HEK293 (cell line): ENCODE measurements at regions not wholly inside any gene's neighbourhood (a gene's known extent, or its start where the extent isn't known, plus 50 kb on each side); places are given as distances from the start of the nearest gene placed in this dataset.

Experiments
- CTCF ChIA-PET: fragments of 350-600 bp; formaldehyde crosslinking; extraction: SDS; loops from one replicate; lab custom pipeline; 2021; ENCODE audit warnings: antibody characterized with exemption; lab: Yijun Ruan, JAX
- POLR2A ChIA-PET: fragments of 300-600 bp; formaldehyde crosslinking; extraction: SDS; loops from one replicate; lab custom pipeline; 2020; ENCODE audit warnings: antibody characterized with exemption, inconsistent platforms; lab: Yijun Ruan, JAX
- H3K27ac ChIP-seq: fragments of 200-500 bp; sonication (Bioruptor generic); 2 replicates; pipeline ENCODE4 v1.5.1; 2014; ENCODE audit warnings: low read depth, low read length, control low read depth, inconsistent platforms; ENCODE audit errors: extremely low read depth
- H3K36me3 ChIP-seq, 2 experiments: fragments of 200-500 bp in 1 of 2; sonication (Bioruptor generic) in 1 of 2; 1 replicate in 1 of 2; 2 replicates in 1 of 2; pipeline ENCODE4 v1.5.1; 2014 to 2017; ENCODE audit warnings: inconsistent platforms in 2 of 2, low read length in 2 of 2; ENCODE audit not compliant: control insufficient read depth in 2 of 2, insufficient read depth in 1 of 2
- H3K4me1 ChIP-seq: fragments of 200-500 bp; sonication (Bioruptor generic); 2 replicates; pipeline ENCODE4 v1.5.1; 2014; ENCODE audit warnings: mild to moderate bottlenecking, low read length, inconsistent platforms; ENCODE audit not compliant: control insufficient read depth, insufficient read depth
- H3K4me3 ChIP-seq: 2 replicates; pipeline ENCODE4 v1.5.1; 2011; ENCODE audit warnings: low read depth, mild to moderate bottlenecking, control low read depth, low read length, moderate library complexity
- H3K9me3 ChIP-seq: fragments of 200-500 bp; sonication (Bioruptor generic); 2 replicates; pipeline ENCODE4 v1.5.1; 2014; ENCODE audit warnings: low read depth, low read length, inconsistent platforms; ENCODE audit not compliant: control insufficient read depth, insufficient read depth
- GLIS1 ChIP-seq: fragments of 450-650 bp; formaldehyde crosslinking; IDR thresholded peaks from 2 replicates; pipeline ENCODE4 v1.5.1; 2016; ENCODE audit warnings: missing biosample characterization, missing genetic modification characterization
- HOXD13 ChIP-seq: sonication (generic); formaldehyde crosslinking; IDR thresholded peaks from 2 replicates; pipeline ENCODE4 v1.8.0; 2022; ENCODE audit warnings: missing genetic modification reagents, borderline replicate concordance
- KLF7 ChIP-seq: fragments of 450-650 bp; formaldehyde crosslinking; IDR thresholded peaks from 2 replicates; pipeline ENCODE4 v1.5.1; 2016; ENCODE audit warnings: missing biosample characterization, missing genetic modification characterization, borderline replicate concordance
- SALL2 ChIP-seq: fragments of 450-650 bp; formaldehyde crosslinking; IDR thresholded peaks from 2 replicates; pipeline ENCODE4 v1.5.0; 2017; ENCODE audit warnings: missing biosample characterization, mild to moderate bottlenecking, missing genetic modification characterization, borderline replicate concordance
- ZBTB49 ChIP-seq: fragments of 450-650 bp; formaldehyde crosslinking; IDR thresholded peaks from 2 replicates; pipeline ENCODE4 v1.5.1; 2016; ENCODE audit warnings: missing biosample characterization, missing genetic modification characterization, low read depth
- ZNF146 ChIP-seq: fragments of 450-650 bp; formaldehyde crosslinking; IDR thresholded peaks from 2 replicates; pipeline ENCODE4 v1.5.1; 2016; ENCODE audit warnings: missing biosample characterization, missing genetic modification characterization
- ZNF2 ChIP-seq: fragments of 450-650 bp; formaldehyde crosslinking; IDR thresholded peaks from 2 replicates; pipeline ENCODE4 v1.5.1; 2016; ENCODE audit warnings: missing biosample characterization, missing genetic modification characterization
- ZNF274 ChIP-seq, 2 experiments: fragments of 200-500 bp in 1 of 2; fragments of 450-650 bp in 1 of 2; sonication (Bioruptor generic) in 1 of 2; formaldehyde crosslinking in 1 of 2; IDR thresholded peaks; 2 replicates each; pipeline versions ENCODE4 v1.5.1 to v1.6.1; 2014 to 2016; ENCODE audit warnings: borderline replicate concordance in 1 of 2, inconsistent platforms in 1 of 2, low read length in 1 of 2, missing biosample characterization in 1 of 2, missing genetic modification characterization in 1 of 2
- ZNF280C ChIP-seq: fragments of 450-650 bp; formaldehyde crosslinking; IDR thresholded peaks from 2 replicates; pipeline ENCODE4 v1.5.1; 2016; ENCODE audit warnings: missing biosample characterization, missing genetic modification characterization
- ZNF341 ChIP-seq: fragments of 450-650 bp; formaldehyde crosslinking; IDR thresholded peaks from 2 replicates; pipeline ENCODE4; 2016; ENCODE audit warnings: low read depth, missing biosample characterization, missing genetic modification characterization
- ZNF350 ChIP-seq: fragments of 450-650 bp; formaldehyde crosslinking; IDR thresholded peaks from 2 replicates; pipeline ENCODE4 v1.5.0; 2017; ENCODE audit warnings: missing biosample characterization, mild to moderate bottlenecking, missing genetic modification characterization
- ZNF354C ChIP-seq: fragments of 450-650 bp; formaldehyde crosslinking; IDR thresholded peaks from 2 replicates; pipeline ENCODE4 v1.5.1; 2016; ENCODE audit warnings: missing biosample characterization, missing genetic modification characterization, low read depth, borderline replicate concordance
- ZNF398 ChIP-seq: fragments of 450-650 bp; formaldehyde crosslinking; IDR thresholded peaks from 2 replicates; pipeline ENCODE4 v1.5.1; 2017; ENCODE audit warnings: missing biosample characterization, missing genetic modification characterization
- ZNF514 ChIP-seq: fragments of 450-650 bp; formaldehyde crosslinking; IDR thresholded peaks from 2 replicates; pipeline ENCODE4 v1.5.1; 2016; ENCODE audit warnings: missing biosample characterization, missing genetic modification characterization
- ZNF521 ChIP-seq: fragments of 450-650 bp; formaldehyde crosslinking; IDR thresholded peaks from 2 replicates; pipeline ENCODE4 v1.5.1; 2017; ENCODE audit warnings: missing biosample characterization, mild to moderate bottlenecking, missing genetic modification characterization
- ZNF580 ChIP-seq: fragments of 450-650 bp; formaldehyde crosslinking; IDR thresholded peaks from 2 replicates; pipeline ENCODE4 v1.5.1; 2016; ENCODE audit warnings: missing biosample characterization, missing genetic modification characterization
- ZNF600 ChIP-seq: fragments of 450-650 bp; formaldehyde crosslinking; IDR thresholded peaks from 2 replicates; pipeline ENCODE4 v1.5.1; 2016; ENCODE audit warnings: missing biosample characterization, missing genetic modification characterization
- ZNF654 ChIP-seq: fragments of 450-650 bp; formaldehyde crosslinking; IDR thresholded peaks from 2 replicates; pipeline ENCODE4 v1.5.1; 2016; ENCODE audit warnings: low read depth, missing biosample characterization, missing genetic modification characterization
- ZNF664 ChIP-seq: fragments of 450-650 bp; formaldehyde crosslinking; IDR thresholded peaks from 2 replicates; pipeline ENCODE4 v1.5.1; 2016; ENCODE audit warnings: missing biosample characterization, missing genetic modification characterization
- ZNF747 ChIP-seq: fragments of 450-650 bp; formaldehyde crosslinking; IDR thresholded peaks from 2 replicates; pipeline ENCODE4 v1.5.1; 2016; ENCODE audit warnings: missing biosample characterization, missing genetic modification characterization
- ZNF837 ChIP-seq: fragments of 450-650 bp; formaldehyde crosslinking; IDR thresholded peaks from 2 replicates; pipeline ENCODE4 v1.5.1; 2016; ENCODE audit warnings: missing biosample characterization, missing genetic modification characterization
- TF ChIP-seq, protein P1 (sequence below): IDR thresholded peaks from 2 replicates; pipeline ENCODE4 v1.6.1; 2011; ENCODE audit warnings: mild to moderate bottlenecking, low read depth, low read length, borderline replicate concordance
- TF ChIP-seq, protein P2 (sequence below): fragments of 450-650 bp; formaldehyde crosslinking; IDR thresholded peaks from 2 replicates; pipeline ENCODE4 v1.5.1; 2017; ENCODE audit warnings: missing biosample characterization, missing genetic modification characterization
- TF ChIP-seq, protein P3 (sequence below): fragments of 450-650 bp; formaldehyde crosslinking; IDR thresholded peaks from 2 replicates; pipeline ENCODE4 v1.5.1; 2016; ENCODE audit warnings: missing biosample characterization, missing genetic modification characterization

DNA sequence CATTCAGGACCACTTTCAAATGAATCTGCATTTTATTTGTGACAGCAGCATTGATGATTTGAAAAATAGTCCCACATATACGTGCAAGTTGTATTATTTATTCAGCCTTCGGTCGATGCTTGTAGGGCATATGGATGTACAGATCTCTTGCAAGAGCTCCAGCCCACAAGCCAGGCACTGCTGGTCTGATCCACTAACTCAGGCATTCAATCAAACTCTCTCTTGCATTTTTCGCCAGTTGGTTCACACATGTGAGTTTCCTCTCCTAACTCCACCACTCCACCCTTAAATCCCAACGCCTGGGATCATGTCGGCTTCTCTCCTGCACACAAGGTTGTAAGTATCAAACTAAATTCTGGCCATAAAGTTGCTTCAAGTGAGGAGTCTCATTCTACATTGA lies 318.7 kb downstream of the CYP26B1 start (continued):
- TF ChIP-seq ZNF664 (tag by site-specific recombination) = no peak
- TF ChIP-seq KLF7 (tag by site-specific recombination) = no peak
- no peak for TF ChIP-seq ZNF600 (tag by site-specific recombination)
- TF ChIP-seq GLIS1 (tag by site-specific recombination) = no peak
- TF ChIP-seq, protein P1, sequence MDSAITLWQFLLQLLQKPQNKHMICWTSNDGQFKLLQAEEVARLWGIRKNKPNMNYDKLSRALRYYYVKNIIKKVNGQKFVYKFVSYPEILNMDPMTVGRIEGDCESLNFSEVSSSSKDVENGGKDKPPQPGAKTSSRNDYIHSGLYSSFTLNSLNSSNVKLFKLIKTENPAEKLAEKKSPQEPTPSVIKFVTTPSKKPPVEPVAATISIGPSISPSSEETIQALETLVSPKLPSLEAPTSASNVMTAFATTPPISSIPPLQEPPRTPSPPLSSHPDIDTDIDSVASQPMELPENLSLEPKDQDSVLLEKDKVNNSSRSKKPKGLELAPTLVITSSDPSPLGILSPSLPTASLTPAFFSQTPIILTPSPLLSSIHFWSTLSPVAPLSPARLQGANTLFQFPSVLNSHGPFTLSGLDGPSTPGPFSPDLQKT = no peak
- TF ChIP-seq ZBTB49 (tag by site-specific recombination) = no peak
- TF ChIP-seq ZNF146 (tag by site-specific recombination) = no peak
- TF ChIP-seq ZNF747 (tag by site-specific recombination) = no peak
- no peak for TF ChIP-seq ZNF837
- TF ChIP-seq ZNF521 = no peak
- no peak for TF ChIP-seq ZNF354C (tag by site-specific recombination)
- TF ChIP-seq ZNF274 (IDR thresholded peaks at IDR 0.05; ENCODE audit: low read length) = no peak
- TF ChIP-seq ZNF274 (tag by site-specific recombination; IDR thresholded peaks at IDR 0.05; ENCODE audit: borderline replicate concordance) = no peak
- no peak for TF ChIP-seq ZNF341 (tag by site-specific recombination)

- POLR2A ChIA-PET = no interaction called here
- Histone ChIP-seq H3K27ac (no peak overlapping the region), H3K4me3 (no peak overlapping the region), H3K9me3 (no peaks in the 10 kb centered on the region), H3K4me1 (no peaks in the 10 kb centered on the region), H3K36me3 (no peaks in the 10 kb centered on the region)
- CTCF ChIA-PET = no interaction called here
- TF ChIP-seq ZNF580 (tag by site-specific recombination) = no peak
- TF ChIP-seq ZNF350 = no peak
- no peak for TF ChIP-seq SALL2
- TF ChIP-seq ZNF398 (tag by site-specific recombination) = no peak
- no peak for TF ChIP-seq ZNF2 (tag by site-specific recombination)
- no peak for TF ChIP-seq ZNF514 (tag by site-specific recombination)
- TF ChIP-seq ZNF654 (tag by site-specific recombination) = no peak
- TF ChIP-seq HOXD13 = no peak
- TF ChIP-seq, protein P2, sequence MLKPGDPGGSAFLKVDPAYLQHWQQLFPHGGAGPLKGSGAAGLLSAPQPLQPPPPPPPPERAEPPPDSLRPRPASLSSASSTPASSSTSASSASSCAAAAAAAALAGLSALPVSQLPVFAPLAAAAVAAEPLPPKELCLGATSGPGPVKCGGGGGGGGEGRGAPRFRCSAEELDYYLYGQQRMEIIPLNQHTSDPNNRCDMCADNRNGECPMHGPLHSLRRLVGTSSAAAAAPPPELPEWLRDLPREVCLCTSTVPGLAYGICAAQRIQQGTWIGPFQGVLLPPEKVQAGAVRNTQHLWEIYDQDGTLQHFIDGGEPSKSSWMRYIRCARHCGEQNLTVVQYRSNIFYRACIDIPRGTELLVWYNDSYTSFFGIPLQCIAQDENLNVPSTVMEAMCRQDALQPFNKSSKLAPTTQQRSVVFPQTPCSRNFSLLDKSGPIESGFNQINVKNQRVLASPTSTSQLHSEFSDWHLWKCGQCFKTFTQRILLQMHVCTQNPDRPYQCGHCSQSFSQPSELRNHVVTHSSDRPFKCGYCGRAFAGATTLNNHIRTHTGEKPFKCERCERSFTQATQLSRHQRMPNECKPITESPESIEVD (tag by site-specific recombination) = no peak
- no peak for TF ChIP-seq ZNF280C (tag by site-specific recombination)
- TF ChIP-seq, protein P3, sequence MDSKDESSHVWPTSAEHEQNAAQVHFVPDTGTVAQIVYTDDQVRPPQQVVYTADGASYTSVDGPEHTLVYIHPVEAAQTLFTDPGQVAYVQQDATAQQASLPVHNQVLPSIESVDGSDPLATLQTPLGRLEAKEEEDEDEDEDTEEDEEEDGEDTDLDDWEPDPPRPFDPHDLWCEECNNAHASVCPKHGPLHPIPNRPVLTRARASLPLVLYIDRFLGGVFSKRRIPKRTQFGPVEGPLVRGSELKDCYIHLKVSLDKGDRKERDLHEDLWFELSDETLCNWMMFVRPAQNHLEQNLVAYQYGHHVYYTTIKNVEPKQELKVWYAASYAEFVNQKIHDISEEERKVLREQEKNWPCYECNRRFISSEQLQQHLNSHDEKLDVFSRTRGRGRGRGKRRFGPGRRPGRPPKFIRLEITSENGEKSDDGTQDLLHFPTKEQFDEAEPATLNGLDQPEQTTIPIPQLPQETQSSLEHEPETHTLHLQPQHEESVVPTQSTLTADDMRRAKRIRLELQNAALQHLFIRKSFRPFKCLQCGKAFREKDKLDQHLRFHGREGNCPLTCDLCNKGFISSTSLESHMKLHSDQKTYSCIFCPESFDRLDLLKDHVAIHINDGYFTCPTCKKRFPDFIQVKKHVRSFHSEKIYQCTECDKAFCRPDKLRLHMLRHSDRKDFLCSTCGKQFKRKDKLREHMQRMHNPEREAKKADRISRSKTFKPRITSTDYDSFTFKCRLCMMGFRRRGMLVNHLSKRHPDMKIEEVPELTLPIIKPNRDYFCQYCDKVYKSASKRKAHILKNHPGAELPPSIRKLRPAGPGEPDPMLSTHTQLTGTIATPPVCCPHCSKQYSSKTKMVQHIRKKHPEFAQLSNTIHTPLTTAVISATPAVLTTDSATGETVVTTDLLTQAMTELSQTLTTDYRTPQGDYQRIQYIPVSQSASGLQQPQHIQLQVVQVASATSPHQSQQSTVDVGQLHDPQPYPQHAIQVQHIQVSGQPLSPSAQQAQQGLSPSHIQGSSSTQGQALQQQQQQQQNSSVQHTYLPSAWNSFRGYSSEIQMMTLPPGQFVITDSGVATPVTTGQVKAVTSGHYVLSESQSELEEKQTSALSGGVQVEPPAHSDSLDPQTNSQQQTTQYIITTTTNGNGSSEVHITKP = no peak
Measured at GRCh38 chr2:71827973-71828372, 319.7 kb downstream of the CYP26B1 start.
